A549 (cell line): ENCODE measurements at regions not wholly inside any gene's neighbourhood (a gene's known extent, or its start where the extent isn't known, plus 50 kb on each side); places are given as distances from the start of the nearest gene placed in this dataset.

Source experiments
- ATAC-seq, 2 experiments: fragments of 200-7000 bp in 1 of 2; fragments of >200 bp in 1 of 2; cut with Nextera tagmentation in 1 of 2; cut with Tn5 transposase in 1 of 2; 3 replicates each; pipeline versions ENCODE4 v1.8.0 to v1.9.1; 2018 to 2020; ENCODE audit warnings: mild to moderate bottlenecking in 1 of 2, moderate library complexity in 1 of 2
- CTCF ChIA-PET: fragments of 300-600 bp; sonication (Branson Sonifier 250); formaldehyde crosslinking; extraction: SDS; loops from one replicate; lab custom pipeline; 2021; ENCODE audit warnings: antibody characterized with exemption, inconsistent platforms; lab: Yijun Ruan, JAX
- POLR2A ChIA-PET: fragments of 350-600 bp; formaldehyde crosslinking; extraction: SDS; loops from one replicate; lab custom pipeline; 2021; ENCODE audit warnings: antibody characterized with exemption, inconsistent platforms; lab: Yijun Ruan, JAX
- DNase-seq, 2 experiments: peaks; one replicate each; pipeline versions ENCODE4 v3.0.0 to v3.0.0-alpha.2; 2011 to 2016; ENCODE audit warnings: low read depth in 1 of 2, low spot score in 1 of 2
- FAIRE-seq: peaks from 2 replicates; lab custom pipeline; 2011; peaks lifted over from hg19 to GRCh38; lab: Jason Lieb, UNC
- H3K27ac ChIP-seq, 2 experiments: fragments of >200 bp; sonication (Bioruptor Twin); formaldehyde crosslinking; 3 replicates each; pipeline ENCODE4 v1.5.1; 2016 to 2017
- H3K4me1 ChIP-seq: fragments of >200 bp; sonication (Bioruptor Twin); formaldehyde crosslinking; 3 replicates; pipeline ENCODE4 v1.6.1; 2016
- H3K4me2 ChIP-seq: fragments of >200 bp; sonication (Bioruptor Twin); formaldehyde crosslinking; 3 replicates; pipeline ENCODE4 v1.6.1; 2016
- H3K4me3 ChIP-seq: fragments of >200 bp; sonication (Bioruptor Twin); formaldehyde crosslinking; 3 replicates; pipeline ENCODE4 v1.5.1; 2016
- H3K9me3 ChIP-seq: fragments of >200 bp; sonication (Bioruptor Twin); formaldehyde crosslinking; 3 replicates; pipeline ENCODE4 v1.6.1; 2016
- BHLHE40 ChIP-seq: IDR thresholded peaks from 2 replicates; pipeline ENCODE4 v1.6.1; 2012; ENCODE audit warnings: low read depth, low read length, inconsistent platforms
- CBX2 ChIP-seq: fragments of 200-600 bp; sonication (generic); IDR thresholded peaks from 2 replicates; pipeline ENCODE4 v1.6.1; 2016; ENCODE audit warnings: low read depth, mild to moderate bottlenecking, borderline replicate concordance
- CBX8 ChIP-seq: fragments of 200-600 bp; sonication (generic); IDR thresholded peaks from 2 replicates; pipeline ENCODE4 v1.6.1; 2016
- CHD2 ChIP-seq: fragments of 150-350 bp; IDR thresholded peaks from 2 replicates; pipeline ENCODE4 v1.6.1; 2014; ENCODE audit warnings: low read length; ENCODE audit not compliant: partially characterized antibody
- CTCF ChIP-seq: fragments of >200 bp; sonication (Bioruptor Twin); formaldehyde crosslinking; IDR thresholded peaks from 3 replicates; pipeline ENCODE4 v1.5.1; 2016
- E2F6 ChIP-seq: IDR thresholded peaks from 2 replicates; pipeline ENCODE4 v1.6.1; 2012; ENCODE audit warnings: low read depth, borderline replicate concordance
- EHF ChIP-seq: fragments of 250-450 bp; sonication (Bioruptor Pico); IDR thresholded peaks from 2 replicates; pipeline ENCODE4 v1.5.0; 2020; ENCODE audit warnings: mild to moderate bottlenecking
- ESRRA ChIP-seq: fragments of 150-350 bp; IDR thresholded peaks from 2 replicates; pipeline ENCODE4 v1.6.1; 2014; ENCODE audit warnings: mild to moderate bottlenecking, low read length, borderline replicate concordance
- FOSB ChIP-seq: fragments of 250-450 bp; sonication (Bioruptor Pico); IDR thresholded peaks from 2 replicates; pipeline ENCODE4 v1.5.0; 2020; ENCODE audit warnings: mild to moderate bottlenecking, moderate library complexity
- FOSL2 ChIP-seq, 2 experiments: fragments of 450-650 bp in 1 of 2; fragments of >200 bp in 1 of 2; sonication (Bioruptor Twin) in 1 of 2; formaldehyde crosslinking; IDR thresholded peaks; 2 replicates each; pipeline versions ENCODE4 v1.5.0 to v1.6.1; 2016 to 2020; ENCODE audit warnings: mild to moderate bottlenecking in 1 of 2, moderate library complexity in 1 of 2
- GATA3 ChIP-seq: IDR thresholded peaks from 2 replicates; pipeline ENCODE4 v1.6.1; 2012; ENCODE audit warnings: borderline replicate concordance
- HES2 ChIP-seq: fragments of >200 bp; sonication (Bioruptor Twin); formaldehyde crosslinking; IDR thresholded peaks from 2 replicates; pipeline ENCODE4 v1.6.1; 2016
- HMGXB4 ChIP-seq: fragments of 250-450 bp; sonication (Bioruptor Pico); IDR thresholded peaks from 2 replicates; pipeline ENCODE4 v1.5.0; 2021; ENCODE audit warnings: mild to moderate bottlenecking, moderate library complexity, borderline replicate concordance
- HOXA7 ChIP-seq: fragments of 250-450 bp; sonication (Bioruptor Pico); IDR thresholded peaks from 2 replicates; pipeline ENCODE4 v1.5.0; 2020; ENCODE audit warnings: mild to moderate bottlenecking, moderate library complexity
- HOXB5 ChIP-seq: fragments of 250-450 bp; sonication (Bioruptor Pico); IDR thresholded peaks from 2 replicates; pipeline ENCODE4 v1.5.0; 2020; ENCODE audit warnings: mild to moderate bottlenecking, moderate library complexity
- JUNB ChIP-seq: fragments of >200 bp; sonication (Bioruptor Twin); formaldehyde crosslinking; IDR thresholded peaks from 2 replicates; pipeline ENCODE4 v1.6.1; 2016
- KDM1A ChIP-seq: fragments of 200-600 bp; sonication (generic); IDR thresholded peaks from 2 replicates; pipeline ENCODE4 v1.6.1; 2016; ENCODE audit warnings: low read depth, mild to moderate bottlenecking
- RAD21 ChIP-seq, 2 experiments: fragments of >200 bp in 1 of 2; sonication (Bioruptor Twin) in 1 of 2; formaldehyde crosslinking in 1 of 2; IDR thresholded peaks in 1 of 2; conservative IDR thresholded peaks in 1 of 2; 2 replicates in 1 of 2; 3 replicates in 1 of 2; pipeline ENCODE4 v1.6.1; 2012 to 2018; ENCODE audit warnings: inconsistent platforms in 1 of 2
- SMC3 ChIP-seq: fragments of >200 bp; sonication (Bioruptor Twin); formaldehyde crosslinking; IDR thresholded peaks from 3 replicates; pipeline ENCODE4 v1.6.1; 2018; ENCODE audit warnings: inconsistent platforms
- SREBF2 ChIP-seq: fragments of 450-650 bp; IDR thresholded peaks from 2 replicates; pipeline ENCODE4 v1.6.1; 2014; ENCODE audit warnings: mild to moderate bottlenecking, moderate library complexity
- TFCP2L1 ChIP-seq: fragments of 250-450 bp; sonication (Bioruptor Pico); IDR thresholded peaks from 2 replicates; pipeline ENCODE4 v1.5.0; 2021; ENCODE audit warnings: mild to moderate bottlenecking
- ZFP36 ChIP-seq: fragments of 450-650 bp; IDR thresholded peaks from 2 replicates; pipeline ENCODE4 v1.6.1; 2014; ENCODE audit warnings: borderline replicate concordance; ENCODE audit not compliant: partially characterized antibody
- ZNF302 ChIP-seq: fragments of 250-450 bp; sonication (Bioruptor Pico); IDR thresholded peaks from 2 replicates; pipeline ENCODE4 v1.9.0; 2021; ENCODE audit warnings: inconsistent platforms, mild to moderate bottlenecking, moderate library complexity
- ZSCAN20 ChIP-seq: fragments of 250-450 bp; sonication (Bioruptor Pico); IDR thresholded peaks from 2 replicates; pipeline ENCODE4 v1.8.0; 2022; ENCODE audit warnings: mild to moderate bottlenecking, moderate library complexity
- WGBS: methylation state at CpG from one replicate; pipeline ENCODE4 v1.1.6; 2017; ENCODE audit errors: missing lambda C conversion rate; 5-methylcytosine and 5-hydroxymethylcytosine counted together
- TF ChIP-seq, protein P1 (sequence below): fragments of 450-650 bp; IDR thresholded peaks from 2 replicates; pipeline ENCODE4 v1.6.1; 2014; ENCODE audit warnings: antibody characterized with exemption

- Histone ChIP-seq H3K4me1 (no peaks in the 10 kb centered on the region), H3K9me3 (no peaks in the 10 kb centered on the region), H3K4me2 (no peak overlapping the region), H3K27ac (no peak overlapping the region), H3K4me3 (no peak overlapping the region)
- FAIRE-seq (no peak), DNase-seq (no peak), ATAC-seq (no peak)
- TF ChIP-seq EHF (no peak), ZFP36 (no peak), FOSB (CRISPR knock-in tag) (no peak), JUNB (no peak), ESRRA (no peak), CTCF (no peak), HMGXB4 (CRISPR knock-in tag) (no peak), ZNF302 (CRISPR knock-in tag) (no peak), HES2 (no peak), SREBF2 (no peak), CBX8 (no peak), KDM1A (no peak), HOXA7 (CRISPR knock-in tag) (no peak), GATA3 (no peak), CHD2 (no peak), HOXB5 (CRISPR knock-in tag) (no peak), ZSCAN20 (no peak), RAD21 (conservative IDR thresholded peaks at IDR 0.05 in 1 of 2, IDR thresholded peaks at IDR 0.05 in 1 of 2) (no peak)
- WGBS, result 0% methylated on average over 1 of the region's 1 CpG
- ChIA-PET CTCF (no interaction called here), POLR2A (no interaction called here)
Observed at GRCh38 chr6:51528556-51528955, 558.9 kb downstream of the PKHD1 start.

GRCh38 chr6:51529240-51529639, 558.2 kb downstream of the PKHD1 start:
- ATAC-seq (no peak), FAIRE-seq (no peak)

More at GRCh38 chr6:51529240-51529639, 558.2 kb downstream of the PKHD1 start:
- H3K27ac ChIP-seq, result no peak overlapping the region
- no peak for DNase-seq
- WGBS, result 0% methylated on average over 1 of the region's 1 CpG
- H3K4me3 ChIP-seq, result no peak overlapping the region
- H3K4me2 ChIP-seq, result no peak overlapping the region
- CTCF ChIA-PET, result interaction anchor here (0.6 kb wide), 1 partner anchor 731 kb away, joined by 3 read pairs; no protein-coding TSS in a partner anchor
- POLR2A ChIA-PET, result no interaction called here
- no peaks in the 10 kb centered on the region for H3K9me3 ChIP-seq
- H3K4me1 ChIP-seq, result no peaks in the 10 kb centered on the region
- TF ChIP-seq TFCP2L1 (no peak), BHLHE40 (no peak), CBX2 (no peak), ZNF302 (CRISPR knock-in tag) (no peak), FOSL2 (IDR thresholded peaks at IDR 0.05) (no peak), FOSL2 (CRISPR knock-in tag; IDR thresholded peaks at IDR 0.05) (no peak), HOXB5 (CRISPR knock-in tag) (no peak), E2F6 (no peak), HMGXB4 (CRISPR knock-in tag) (no peak), SMC3 (no peak)
- TF ChIP-seq, protein P1, sequence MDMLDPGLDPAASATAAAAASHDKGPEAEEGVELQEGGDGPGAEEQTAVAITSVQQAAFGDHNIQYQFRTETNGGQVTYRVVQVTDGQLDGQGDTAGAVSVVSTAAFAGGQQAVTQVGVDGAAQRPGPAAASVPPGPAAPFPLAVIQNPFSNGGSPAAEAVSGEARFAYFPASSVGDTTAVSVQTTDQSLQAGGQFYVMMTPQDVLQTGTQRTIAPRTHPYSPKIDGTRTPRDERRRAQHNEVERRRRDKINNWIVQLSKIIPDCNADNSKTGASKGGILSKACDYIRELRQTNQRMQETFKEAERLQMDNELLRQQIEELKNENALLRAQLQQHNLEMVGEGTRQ, result no peak
